OCI-LY3 (cell line): ENCODE measurements at regions not wholly inside any gene's neighbourhood (a gene's known extent, or its start where the extent isn't known, plus 50 kb on each side); places are given as distances from the start of the nearest gene placed in this dataset.

Experiments
- H2AFZ ChIP-seq: fragments of 200-600, 300-600 bp; shearing (Covaris generic); 2 replicates; pipeline ENCODE4 v1.6.0; 2014; ENCODE audit warnings: antibody characterized with exemption, low read depth, low read length
- H3K27ac ChIP-seq: fragments of 200-600, 300-600 bp; sonication (generic); 2 replicates; pipeline ENCODE4 v1.5.1; 2014; ENCODE audit warnings: mild to moderate bottlenecking, low read length, moderate library complexity, mixed read lengths
- H3K27me3 ChIP-seq: fragments of 200-600, 300-600 bp; sonication (generic); 2 replicates; pipeline ENCODE4 v1.6.1; 2014; ENCODE audit warnings: low read depth, low read length, mixed read lengths
- H3K36me3 ChIP-seq: fragments of 200-600, 300-600 bp; sonication (generic); replicated peaks from 2 replicates; pipeline ENCODE3; 2014; ENCODE audit warnings: low read depth, low read length, mixed read lengths
- H3K4me1 ChIP-seq: fragments of 300-600, 200-600 bp; sonication (generic); 2 replicates; pipeline ENCODE4 v1.6.1; 2014; ENCODE audit warnings: low read length, mixed read lengths
- H3K4me2 ChIP-seq: fragments of 200-600, 300-600 bp; sonication (generic); 2 replicates; pipeline ENCODE4 v1.6.1; 2014; ENCODE audit warnings: low read length, mixed read lengths
- H3K4me3 ChIP-seq: fragments of 300-600, 200-600 bp; sonication (generic); 2 replicates; pipeline ENCODE4 v1.5.1; 2014; ENCODE audit warnings: antibody characterized with exemption, mild to moderate bottlenecking, low read length, moderate library complexity
- H3K79me2 ChIP-seq: fragments of 300-600, 200-600 bp; shearing (Covaris generic); 2 replicates; pipeline ENCODE4 v1.6.1; 2014; ENCODE audit warnings: mild to moderate bottlenecking, low read length, mixed read lengths
- H3K9ac ChIP-seq: fragments of 300-600, 200-600 bp; shearing (Covaris generic); 2 replicates; pipeline ENCODE4 v1.6.0; 2014; ENCODE audit warnings: mild to moderate bottlenecking, low read length, moderate library complexity
- H3K9me3 ChIP-seq: fragments of 200-600, 300-600 bp; shearing (Covaris generic); 2 replicates; pipeline ENCODE4 v1.6.1; 2014; ENCODE audit warnings: low read length, mixed read lengths; ENCODE audit not compliant: insufficient read depth
- H4K20me1 ChIP-seq: fragments of 200-600, 300-600 bp; sonication (generic); 2 replicates; pipeline ENCODE4 v1.6.1; 2016; ENCODE audit warnings: low read length, mixed read lengths; ENCODE audit not compliant: insufficient read depth
- EZH2phosphoT487 ChIP-seq: fragments of 200-600 bp; shearing (Covaris generic); IDR thresholded peaks from 2 replicates; pipeline ENCODE4 v1.6.1; 2018; ENCODE audit warnings: antibody characterized with exemption, mixed run types, low read depth
- TF ChIP-seq, protein P1 (sequence below): fragments of 200-600, 300-600 bp; sonication (generic); IDR thresholded peaks from 2 replicates; pipeline ENCODE4 v1.5.1; 2014; ENCODE audit warnings: antibody characterized with exemption, low read length, low read depth

DNA sequence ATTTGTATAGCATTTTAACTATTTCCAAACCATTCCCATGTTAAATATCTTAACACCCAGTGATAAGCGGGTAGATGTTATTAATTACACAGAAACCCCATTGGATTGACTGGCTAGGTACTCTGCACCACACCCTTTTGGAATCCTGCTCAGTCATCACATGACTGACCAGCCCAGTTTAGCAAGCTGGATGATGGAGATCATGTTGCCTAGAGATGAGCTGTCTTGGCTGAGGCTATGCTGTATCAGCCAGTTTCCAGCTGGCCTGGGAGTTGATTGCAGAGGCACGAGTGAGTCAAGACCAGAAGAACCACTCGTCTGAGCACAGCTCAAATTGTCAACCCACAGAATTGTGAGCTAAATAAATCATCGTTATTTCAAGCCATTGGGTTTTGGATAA, 124.6 kb downstream of the ZNF621 start:
- H3K4me2 ChIP-seq = no peak overlapping the region
- no peaks in the 10 kb centered on the region for H4K20me1 ChIP-seq
- no peaks in the 10 kb centered on the region for H3K9me3 ChIP-seq
- no peaks in the 10 kb centered on the region for H3K4me1 ChIP-seq
- H3K27ac ChIP-seq = no peak overlapping the region
- no peaks in the 10 kb centered on the region for H3K27me3 ChIP-seq
- H3K4me3 ChIP-seq = no peak overlapping the region
- H3K36me3 ChIP-seq = no peaks in the 10 kb centered on the region
- no peak overlapping the region for H3K9ac ChIP-seq
- TF ChIP-seq EZH2phosphoT487 = no peak
- TF ChIP-seq, protein P1, sequence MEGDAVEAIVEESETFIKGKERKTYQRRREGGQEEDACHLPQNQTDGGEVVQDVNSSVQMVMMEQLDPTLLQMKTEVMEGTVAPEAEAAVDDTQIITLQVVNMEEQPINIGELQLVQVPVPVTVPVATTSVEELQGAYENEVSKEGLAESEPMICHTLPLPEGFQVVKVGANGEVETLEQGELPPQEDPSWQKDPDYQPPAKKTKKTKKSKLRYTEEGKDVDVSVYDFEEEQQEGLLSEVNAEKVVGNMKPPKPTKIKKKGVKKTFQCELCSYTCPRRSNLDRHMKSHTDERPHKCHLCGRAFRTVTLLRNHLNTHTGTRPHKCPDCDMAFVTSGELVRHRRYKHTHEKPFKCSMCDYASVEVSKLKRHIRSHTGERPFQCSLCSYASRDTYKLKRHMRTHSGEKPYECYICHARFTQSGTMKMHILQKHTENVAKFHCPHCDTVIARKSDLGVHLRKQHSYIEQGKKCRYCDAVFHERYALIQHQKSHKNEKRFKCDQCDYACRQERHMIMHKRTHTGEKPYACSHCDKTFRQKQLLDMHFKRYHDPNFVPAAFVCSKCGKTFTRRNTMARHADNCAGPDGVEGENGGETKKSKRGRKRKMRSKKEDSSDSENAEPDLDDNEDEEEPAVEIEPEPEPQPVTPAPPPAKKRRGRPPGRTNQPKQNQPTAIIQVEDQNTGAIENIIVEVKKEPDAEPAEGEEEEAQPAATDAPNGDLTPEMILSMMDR = no peak
- no peaks in the 10 kb centered on the region for H3K79me2 ChIP-seq
- no peak overlapping the region for H2AFZ ChIP-seq

DNA sequence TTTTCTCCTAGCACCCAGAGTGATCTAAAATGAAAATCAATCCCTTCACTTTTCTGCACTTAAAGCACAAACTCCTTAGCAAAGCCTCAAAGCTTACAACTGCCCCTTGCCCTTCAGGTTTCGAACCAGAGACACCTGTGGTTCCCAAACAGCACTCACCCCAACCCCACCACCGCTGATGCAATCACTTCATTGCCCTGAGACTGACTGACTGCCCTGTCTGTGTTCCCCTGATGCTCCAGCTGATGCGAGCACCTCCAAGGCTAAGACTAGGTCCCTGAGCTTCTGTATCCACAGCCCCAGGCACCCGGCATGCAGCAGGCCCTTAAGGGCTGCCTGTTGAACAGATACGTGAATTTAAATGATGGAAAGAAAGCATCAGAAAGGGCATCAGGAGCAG, 127.3 kb downstream of the ZNF621 start:
- Histone ChIP-seq H3K4me1 (peaks cover 14% of the 10 kb centered on the region), H3K36me3 (no peaks in the 10 kb centered on the region), H3K27ac (no peak overlapping the region), H2AFZ (no peak overlapping the region), H3K9me3 (no peaks in the 10 kb centered on the region), H3K4me2 (no peak overlapping the region), H4K20me1 (no peaks in the 10 kb centered on the region), H3K4me3 (no peak overlapping the region), H3K79me2 (no peaks in the 10 kb centered on the region), H3K9ac (no peak overlapping the region), H3K27me3 (no peaks in the 10 kb centered on the region)
- TF ChIP-seq EZH2phosphoT487 = no peak
- TF ChIP-seq, protein P1 = no peak

- no peak overlapping the region for H3K9ac ChIP-seq
- H3K4me2 ChIP-seq = no peak overlapping the region
- no peak overlapping the region for H3K4me3 ChIP-seq
- no peak overlapping the region for H3K27ac ChIP-seq
- no peaks in the 10 kb centered on the region for H3K79me2 ChIP-seq
- no peaks in the 10 kb centered on the region for H3K27me3 ChIP-seq
- no peak overlapping the region for H2AFZ ChIP-seq
- H3K36me3 ChIP-seq = no peaks in the 10 kb centered on the region
- H3K4me1 ChIP-seq = peaks cover 22% of the 10 kb centered on the region
- H4K20me1 ChIP-seq = no peaks in the 10 kb centered on the region
- TF ChIP-seq, protein P1 = no peak
- TF ChIP-seq EZH2phosphoT487 = no peak
- H3K9me3 ChIP-seq = no peaks in the 10 kb centered on the region
These were observed 128.2 kb downstream of the ZNF621 start for GRCh38 chr3:40653001-40653400.

DNA sequence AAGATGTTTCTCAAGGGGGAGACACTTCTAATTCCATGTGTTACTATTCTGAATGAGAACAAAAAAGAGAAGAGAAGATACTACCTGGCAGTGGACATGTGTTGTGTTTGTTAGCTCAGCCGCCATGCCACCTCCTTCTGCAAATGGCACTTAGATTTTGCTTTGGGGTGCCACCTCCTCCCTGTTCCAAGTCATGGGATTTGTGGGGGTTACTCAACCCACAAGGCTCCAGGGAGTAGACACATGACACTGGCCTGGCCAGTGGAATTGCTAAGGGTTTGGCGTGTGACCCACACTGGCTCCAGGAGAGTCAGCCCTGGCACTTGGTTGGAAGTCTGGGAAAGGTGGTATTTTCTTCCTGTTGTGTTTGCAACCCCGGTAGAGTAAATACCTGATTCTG, 129.1 kb downstream of the ZNF621 start:
- Histone ChIP-seq H3K4me1 (peaks cover 22% of the 10 kb centered on the region), H3K36me3 (peaks cover 3% of the 10 kb centered on the region), H3K27me3 (no peaks in the 10 kb centered on the region), H2AFZ (no peak overlapping the region), H3K27ac (no peak overlapping the region), H3K4me2 (no peak overlapping the region), H3K9ac (no peak overlapping the region), H3K4me3 (no peak overlapping the region), H3K79me2 (no peaks in the 10 kb centered on the region), H4K20me1 (no peaks in the 10 kb centered on the region), H3K9me3 (no peaks in the 10 kb centered on the region)
- no peak for TF ChIP-seq EZH2phosphoT487
- TF ChIP-seq, protein P1 = no peak
